GM13977 (cell line): ENCODE measurements at regions not wholly inside any gene's neighbourhood (a gene's known extent, or its start where the extent isn't known, plus 50 kb on each side); places are given as distances from the start of the nearest gene placed in this dataset.

Source experiments
- DNase-seq: peaks from one replicate; pipeline ENCODE4 v3.0.0; 2012; ENCODE audit warnings: low spot score
- in situ Hi-C: fragments of 300-500 bp; cut with MboI; formaldehyde crosslinking; loops from one replicate; pipeline ENCODE4 v1.12.0; 2022; ENCODE audit warnings: low sequenced_read_pairs, low pct_unique_long_range_greater_than_20kb, mixed read lengths, inconsistent platforms; ENCODE audit not compliant: unreplicated experiment
- TF ChIP-seq, protein P1 (sequence below): IDR thresholded peaks from 2 replicates; pipeline ENCODE4 v1.5.1; 2012; ENCODE audit warnings: mild to moderate bottlenecking, control low read depth; ENCODE audit not compliant: insufficient read depth; ENCODE audit errors: extremely low read depth, missing control alignments

DNA sequence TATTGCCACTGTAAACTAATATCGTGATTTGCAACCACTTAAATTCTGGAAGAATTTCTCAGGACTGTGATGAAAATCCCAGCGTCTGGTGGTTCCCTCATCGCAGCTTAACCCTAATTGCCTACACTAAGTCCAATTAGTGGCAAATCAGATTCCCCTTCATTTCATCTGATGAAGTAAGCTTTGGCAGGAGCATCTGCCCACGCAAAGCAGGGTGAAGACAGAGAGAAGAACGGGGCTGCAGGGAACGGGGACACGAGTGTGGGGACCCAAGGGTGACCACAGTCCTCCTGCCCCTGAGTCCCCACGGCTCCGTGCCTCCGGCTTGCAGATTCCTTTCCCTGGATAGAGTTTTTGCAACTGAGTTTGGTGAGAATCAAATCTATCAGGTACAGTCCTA is 159.5 kb downstream of the LY86 start:
- TF ChIP-seq, protein P1, sequence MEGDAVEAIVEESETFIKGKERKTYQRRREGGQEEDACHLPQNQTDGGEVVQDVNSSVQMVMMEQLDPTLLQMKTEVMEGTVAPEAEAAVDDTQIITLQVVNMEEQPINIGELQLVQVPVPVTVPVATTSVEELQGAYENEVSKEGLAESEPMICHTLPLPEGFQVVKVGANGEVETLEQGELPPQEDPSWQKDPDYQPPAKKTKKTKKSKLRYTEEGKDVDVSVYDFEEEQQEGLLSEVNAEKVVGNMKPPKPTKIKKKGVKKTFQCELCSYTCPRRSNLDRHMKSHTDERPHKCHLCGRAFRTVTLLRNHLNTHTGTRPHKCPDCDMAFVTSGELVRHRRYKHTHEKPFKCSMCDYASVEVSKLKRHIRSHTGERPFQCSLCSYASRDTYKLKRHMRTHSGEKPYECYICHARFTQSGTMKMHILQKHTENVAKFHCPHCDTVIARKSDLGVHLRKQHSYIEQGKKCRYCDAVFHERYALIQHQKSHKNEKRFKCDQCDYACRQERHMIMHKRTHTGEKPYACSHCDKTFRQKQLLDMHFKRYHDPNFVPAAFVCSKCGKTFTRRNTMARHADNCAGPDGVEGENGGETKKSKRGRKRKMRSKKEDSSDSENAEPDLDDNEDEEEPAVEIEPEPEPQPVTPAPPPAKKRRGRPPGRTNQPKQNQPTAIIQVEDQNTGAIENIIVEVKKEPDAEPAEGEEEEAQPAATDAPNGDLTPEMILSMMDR, result no peak
- DNase-seq, result no peak
- in situ Hi-C loops, result no loop called here

DNA sequence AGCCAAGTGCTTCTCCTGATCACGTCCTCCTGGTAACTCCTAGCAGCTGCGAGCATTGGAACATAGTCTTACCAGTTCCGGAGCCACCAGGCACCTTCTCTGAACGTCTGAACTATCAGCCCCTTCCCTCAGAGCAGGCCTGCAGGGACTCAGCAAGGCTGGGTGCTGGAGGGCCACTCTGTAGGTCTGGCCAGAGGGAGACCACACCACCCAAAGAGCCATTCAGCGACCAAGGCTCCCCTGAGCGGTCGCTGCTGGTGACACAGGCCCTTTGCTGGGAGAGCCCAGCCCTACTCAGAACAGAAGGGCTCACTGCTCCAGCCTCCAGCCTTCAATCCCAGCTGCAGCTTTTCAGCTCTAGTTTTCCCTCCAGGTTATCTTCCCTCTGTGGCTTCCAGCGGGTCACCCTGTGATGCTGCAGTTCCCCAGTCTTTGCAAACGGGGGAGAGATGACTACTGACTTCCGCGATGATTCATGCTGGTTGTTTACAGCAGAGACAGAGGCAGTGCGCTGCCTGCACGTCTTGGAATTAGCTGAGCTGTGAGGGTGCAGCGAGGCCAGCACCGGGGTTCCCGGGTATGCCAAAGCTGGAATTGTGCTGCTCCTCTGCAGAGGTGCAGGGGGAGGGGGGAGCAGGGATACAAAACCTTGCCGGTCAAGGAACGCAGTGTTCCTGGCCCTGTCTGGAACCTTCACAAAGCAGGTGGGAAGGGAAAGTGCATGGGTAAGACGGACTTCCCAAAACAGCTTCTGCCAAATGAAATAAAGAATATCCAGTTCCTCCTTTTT is 161.4 kb downstream of the LY86 start:
- no peak for DNase-seq
- in situ Hi-C loops, result no loop called here
- TF ChIP-seq, protein P1, result no peak

DNA sequence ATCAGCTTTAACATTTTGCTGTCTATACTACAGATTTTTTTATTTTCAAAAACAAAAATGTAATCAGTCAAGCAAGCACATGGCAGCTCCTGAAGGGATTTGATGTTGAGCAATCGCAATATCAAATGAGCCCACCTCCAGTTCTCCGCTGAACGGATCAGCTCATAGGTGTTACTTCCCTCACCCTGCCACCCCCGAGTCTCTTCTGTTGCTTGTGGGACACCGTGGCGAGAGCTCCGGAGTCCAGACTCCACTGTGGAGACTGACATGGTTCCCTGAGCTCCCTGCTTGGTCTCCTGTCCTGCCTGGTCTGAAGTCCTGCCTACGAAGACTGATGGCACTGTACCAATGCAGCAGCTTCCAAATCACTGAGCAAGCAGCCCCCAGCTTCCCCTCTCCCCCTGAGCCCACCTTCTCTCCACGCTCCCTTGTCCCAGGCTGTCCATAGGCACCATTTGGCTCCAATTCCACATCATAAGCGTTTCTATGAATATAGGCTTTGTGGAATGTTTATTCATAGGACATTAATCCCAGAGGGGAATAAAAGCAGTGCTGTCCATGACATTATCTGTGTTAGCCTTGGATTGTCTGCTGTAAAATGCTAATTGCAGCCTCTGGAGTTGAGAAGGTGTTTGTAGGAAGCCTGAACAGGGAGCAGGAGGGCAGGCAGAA is 162.2 kb downstream of the LY86 start:
- TF ChIP-seq, protein P1, result no peak
- DNase-seq, result no peak
- in situ Hi-C loops, result no loop called here

DNA sequence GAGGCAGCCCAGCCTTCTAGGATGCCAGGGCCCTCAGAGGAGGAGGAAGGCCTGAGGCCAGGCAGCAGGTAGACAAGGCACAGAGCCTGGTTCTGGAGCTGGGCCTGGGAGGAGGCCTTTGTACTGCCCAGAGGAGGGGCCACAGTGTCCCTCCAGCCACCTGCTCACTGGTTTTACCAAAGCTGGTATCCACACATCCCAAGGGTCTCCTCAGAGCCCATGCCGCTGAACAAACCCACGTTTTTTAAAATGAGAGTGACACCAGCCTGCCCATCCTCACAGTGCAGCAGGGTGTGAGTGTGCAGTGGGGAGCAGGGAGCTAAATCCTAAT is 162.7 kb downstream of the LY86 start:
- DNase-seq, result no peak
- TF ChIP-seq, protein P1, result no peak
- in situ Hi-C loops, result no loop called here

DNA sequence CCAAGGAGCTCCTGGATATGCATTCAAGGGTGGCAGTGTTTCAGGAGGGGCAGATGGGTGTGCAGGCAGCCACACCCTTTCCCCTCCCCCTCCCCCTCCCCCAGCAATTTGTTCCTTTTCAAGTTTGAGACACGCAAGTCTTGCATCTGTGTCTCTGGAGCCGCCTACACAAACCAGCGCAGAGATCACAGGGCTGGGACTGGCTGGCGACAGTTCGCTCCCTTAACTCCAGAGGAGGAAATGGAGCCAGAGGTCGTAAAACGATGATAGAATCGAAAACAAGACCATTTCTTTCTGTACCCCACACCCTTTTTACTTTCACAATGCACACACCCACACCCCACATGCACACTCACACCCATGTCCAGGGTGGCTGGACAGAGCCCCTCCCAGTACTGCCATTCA is 163.1 kb downstream of the LY86 start:
- TF ChIP-seq, protein P1, result no peak
- in situ Hi-C loops, result no loop called here
- no peak for DNase-seq

DNA sequence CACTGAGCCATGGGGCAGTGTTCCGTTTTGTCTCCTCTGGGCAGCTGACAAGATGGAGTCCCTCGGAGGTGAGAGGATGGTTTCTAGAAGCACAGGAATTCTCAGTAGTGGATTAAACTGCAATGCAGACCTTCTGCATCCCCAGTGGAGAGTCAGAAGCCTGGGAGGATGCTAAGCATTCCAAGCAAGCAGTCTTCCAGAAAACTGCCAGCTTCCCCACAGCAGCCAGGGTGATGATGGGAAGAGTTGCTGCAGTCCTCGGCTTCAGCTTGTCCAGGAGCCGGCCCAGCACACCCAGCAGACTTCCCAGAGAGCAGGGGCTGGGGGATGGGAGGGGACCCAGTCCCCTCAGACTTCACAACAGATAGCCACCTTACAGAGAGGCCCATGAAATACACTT is 163.6 kb downstream of the LY86 start:
- DNase-seq, result no peak
- TF ChIP-seq, protein P1, result no peak
- in situ Hi-C loops, result no loop called here
